Cardiac muscle cell (in vitro differentiated cells and primary cell): ENCODE measurements at regions not wholly inside any gene's neighbourhood (a gene's known extent, or its start where the extent isn't known, plus 50 kb on each side); places are given as distances from the start of the nearest gene placed in this dataset.

Source experiments
- DNase-seq, 2 donors: peaks; one replicate each; pipeline versions ENCODE4 v3.0.0 to v3.0.0-alpha.2; 2010 to 2017; ENCODE audit warnings: low read depth in 1 of 2, low spot score in 1 of 2
- H3K27ac ChIP-seq: fragments of 200-600 bp; sonication (generic); 2 replicates; pipeline ENCODE4 v1.5.1; 2016
- H3K27me3 ChIP-seq: fragments of 200-600 bp; sonication (generic); 2 replicates; pipeline ENCODE4 v1.6.0; 2016; ENCODE audit warnings: control low read depth
- H3K36me3 ChIP-seq: fragments of 200-600 bp; sonication (generic); 2 replicates; pipeline ENCODE4 v1.5.1; 2016; ENCODE audit warnings: control low read depth
- H3K4me1 ChIP-seq: fragments of 200-600 bp; sonication (generic); 2 replicates; pipeline ENCODE4 v1.8.1; 2017; ENCODE audit warnings: low read depth, mild to moderate bottlenecking, mixed run types
- H3K4me3 ChIP-seq: fragments of 200-600 bp; sonication (generic); 2 replicates; pipeline ENCODE4 v1.5.1; 2016; ENCODE audit warnings: mild to moderate bottlenecking
- H3K9me3 ChIP-seq: fragments of 200-600 bp; sonication (generic); 2 replicates; pipeline ENCODE4 v1.5.1; 2017; ENCODE audit warnings: low read depth, mild to moderate bottlenecking, control low read depth
- CTCF ChIP-seq: IDR thresholded peaks from 2 replicates; pipeline ENCODE4 v1.5.1; 2012; ENCODE audit warnings: low read depth, mild to moderate bottlenecking, low read length

GRCh38 chr1:81375884-81376548 lies 424.7 kb upstream of the ADGRL2 start:
- no peaks in the 10 kb centered on the region for H3K4me1 ChIP-seq
- no peaks in the 10 kb centered on the region for H3K9me3 ChIP-seq
- DNase-seq = no peak
- no peaks in the 10 kb centered on the region for H3K27me3 ChIP-seq
- no peaks in the 10 kb centered on the region for H3K36me3 ChIP-seq
- H3K27ac ChIP-seq = no peak overlapping the region
- H3K4me3 ChIP-seq = no peak overlapping the region
- no peak for TF ChIP-seq CTCF

GRCh38 chr1:81374481-81374880 lies 426.3 kb upstream of the ADGRL2 start:
- no peak for TF ChIP-seq CTCF
- no peaks in the 10 kb centered on the region for H3K9me3 ChIP-seq
- H3K4me3 ChIP-seq = no peak overlapping the region
- H3K27me3 ChIP-seq = no peaks in the 10 kb centered on the region
- H3K27ac ChIP-seq = no peak overlapping the region
- no peak for DNase-seq
- H3K4me1 ChIP-seq = no peaks in the 10 kb centered on the region
- H3K36me3 ChIP-seq = no peaks in the 10 kb centered on the region

- Histone ChIP-seq H3K9me3 (no peaks in the 10 kb centered on the region), H3K4me3 (no peak overlapping the region), H3K36me3 (no peaks in the 10 kb centered on the region), H3K4me1 (no peaks in the 10 kb centered on the region), H3K27me3 (no peaks in the 10 kb centered on the region), H3K27ac (no peak overlapping the region)
- no peak for DNase-seq
- no peak for TF ChIP-seq CTCF
Observed at GRCh38 chr1:81371864-81372263, 428.9 kb upstream of the ADGRL2 start.

- Histone ChIP-seq H3K4me1 (no peaks in the 10 kb centered on the region), H3K36me3 (no peaks in the 10 kb centered on the region), H3K4me3 (no peak overlapping the region), H3K27me3 (no peaks in the 10 kb centered on the region), H3K9me3 (no peaks in the 10 kb centered on the region), H3K27ac (no peak overlapping the region)
- DNase-seq = no peak
- no peak for TF ChIP-seq CTCF
Observed at GRCh38 chr1:81369833-81370232, 430.9 kb upstream of the ADGRL2 start.

GRCh38 chr1:81366173-81366572 lies 434.6 kb upstream of the ADGRL2 start:
- Histone ChIP-seq H3K9me3 (no peaks in the 10 kb centered on the region), H3K27ac (no peak overlapping the region), H3K36me3 (no peaks in the 10 kb centered on the region), H3K4me1 (no peaks in the 10 kb centered on the region), H3K4me3 (no peak overlapping the region), H3K27me3 (no peaks in the 10 kb centered on the region)
- DNase-seq = no peak
- no peak for TF ChIP-seq CTCF
